B cell (primary cell): ENCODE measurements at regions not wholly inside any gene's neighbourhood (a gene's known extent, or its start where the extent isn't known, plus 50 kb on each side); places are given as distances from the start of the nearest gene placed in this dataset.

Experiments
- EZH2 ChIP-seq: IDR thresholded peaks from 2 replicates; pipeline ENCODE4 v1.6.1; 2012; ENCODE audit warnings: borderline replicate concordance, low read depth, mild to moderate bottlenecking, moderate library complexity, low read length; ENCODE audit not compliant: insufficient read depth, poor library complexity, severe bottlenecking
- TF ChIP-seq, protein P1 (sequence below): fragments of 200-600 bp; IDR thresholded peaks from one replicate; pipeline ENCODE4 v1.8.0; 2022; ENCODE audit warnings: antibody characterized with exemption, mild to moderate bottlenecking

DNA sequence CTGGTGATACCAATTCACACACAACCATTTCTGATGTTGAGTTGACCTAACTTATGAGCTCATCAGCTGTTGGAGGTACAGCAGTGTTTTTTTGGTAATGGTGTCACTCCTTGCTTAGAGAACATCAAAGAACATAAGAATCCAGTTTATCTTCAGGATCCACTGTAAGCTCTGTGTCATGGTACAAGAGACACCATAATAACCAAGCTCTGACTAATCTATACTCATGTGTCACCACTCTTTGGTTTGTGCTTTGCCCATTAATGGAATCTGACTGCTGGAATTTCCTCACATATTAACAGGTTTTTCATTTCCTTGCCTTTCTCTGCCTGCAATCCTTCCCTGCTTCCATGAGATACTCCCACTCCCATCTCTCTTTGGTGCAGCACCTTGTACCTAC is 735.1 kb upstream of the LCORL start:
- TF ChIP-seq, protein P1, sequence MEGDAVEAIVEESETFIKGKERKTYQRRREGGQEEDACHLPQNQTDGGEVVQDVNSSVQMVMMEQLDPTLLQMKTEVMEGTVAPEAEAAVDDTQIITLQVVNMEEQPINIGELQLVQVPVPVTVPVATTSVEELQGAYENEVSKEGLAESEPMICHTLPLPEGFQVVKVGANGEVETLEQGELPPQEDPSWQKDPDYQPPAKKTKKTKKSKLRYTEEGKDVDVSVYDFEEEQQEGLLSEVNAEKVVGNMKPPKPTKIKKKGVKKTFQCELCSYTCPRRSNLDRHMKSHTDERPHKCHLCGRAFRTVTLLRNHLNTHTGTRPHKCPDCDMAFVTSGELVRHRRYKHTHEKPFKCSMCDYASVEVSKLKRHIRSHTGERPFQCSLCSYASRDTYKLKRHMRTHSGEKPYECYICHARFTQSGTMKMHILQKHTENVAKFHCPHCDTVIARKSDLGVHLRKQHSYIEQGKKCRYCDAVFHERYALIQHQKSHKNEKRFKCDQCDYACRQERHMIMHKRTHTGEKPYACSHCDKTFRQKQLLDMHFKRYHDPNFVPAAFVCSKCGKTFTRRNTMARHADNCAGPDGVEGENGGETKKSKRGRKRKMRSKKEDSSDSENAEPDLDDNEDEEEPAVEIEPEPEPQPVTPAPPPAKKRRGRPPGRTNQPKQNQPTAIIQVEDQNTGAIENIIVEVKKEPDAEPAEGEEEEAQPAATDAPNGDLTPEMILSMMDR, result no peak
- no peak for TF ChIP-seq EZH2
